ENCODE measurements at regions not wholly inside any gene's neighbourhood (a gene's known extent, or its start where the extent isn't known, plus 50 kb on each side); places are given as distances from the start of the nearest gene placed in this dataset.

- no peak for TF ChIP-seq POLR2A (IDR thresholded peaks at IDR 0.05; ENCODE audit: low read depth, low read length)
- no peak for TF ChIP-seq PAX5 (IDR thresholded peaks at IDR 0.05; ENCODE audit: insufficient read depth, low read length, severe bottlenecking)
- no peak for TF ChIP-seq TAF1 (IDR thresholded peaks at IDR 0.05; ENCODE audit: low read depth, low read length)
- TF ChIP-seq SPI1 (IDR thresholded peaks at IDR 0.05; ENCODE audit: low read depth, low read length) = no peak
- TF ChIP-seq POLR2AphosphoS5 (IDR thresholded peaks at IDR 0.05; ENCODE audit: low read depth, low read length) = no peak
- no peak for TF ChIP-seq POU2F2 (IDR thresholded peaks at IDR 0.05; ENCODE audit: low read depth, low read length)
- DNase-seq (ENCODE audit: insufficient read length, low spot score) = no peak
- no peak for FAIRE-seq
These were observed 214.3 kb downstream of the DLL1 start for GRCh38 chr6:170076466-170077165.

- no peak for FAIRE-seq
- no peak for DNase-seq (ENCODE audit: insufficient read length, low spot score)
- TF ChIP-seq PAX5 (IDR thresholded peaks at IDR 0.05; ENCODE audit: insufficient read depth, low read length, severe bottlenecking) (no peak), POU2F2 (IDR thresholded peaks at IDR 0.05; ENCODE audit: low read depth, low read length) (no peak), POLR2A (IDR thresholded peaks at IDR 0.05; ENCODE audit: low read depth, low read length) (no peak), POLR2AphosphoS5 (IDR thresholded peaks at IDR 0.05; ENCODE audit: low read depth, low read length) (no peak), SPI1 (IDR thresholded peaks at IDR 0.05; ENCODE audit: low read depth, low read length) (no peak), TAF1 (IDR thresholded peaks at IDR 0.05; ENCODE audit: low read depth, low read length) (no peak)
These were observed 215.1 kb downstream of the DLL1 start for GRCh38 chr6:170075659-170076223.

DNA sequence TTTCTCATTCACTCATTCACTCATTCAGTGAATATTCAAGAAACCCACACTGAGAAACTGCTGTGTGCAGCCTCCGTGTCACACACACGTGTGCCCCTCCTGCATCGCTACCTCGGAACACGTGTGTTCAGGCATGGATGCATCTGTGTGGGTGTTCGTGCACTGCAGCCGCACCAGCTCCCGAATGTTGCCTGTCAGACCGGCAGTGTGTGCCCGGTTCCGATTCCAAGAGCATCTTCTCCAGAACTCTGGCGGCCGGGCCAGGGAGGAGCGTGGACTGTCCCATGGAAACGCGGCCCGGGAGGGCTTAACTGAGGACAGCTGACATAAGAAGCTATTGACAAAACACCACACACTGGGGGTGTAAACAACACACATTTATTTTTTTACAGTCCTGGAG, 216.0 kb downstream of the DLL1 start:
- FAIRE-seq (no peak), DNase-seq (ENCODE audit: insufficient read length, low spot score) (no peak)
- TF ChIP-seq POLR2AphosphoS5 (IDR thresholded peaks at IDR 0.05; ENCODE audit: low read depth, low read length) (no peak), POU2F2 (IDR thresholded peaks at IDR 0.05; ENCODE audit: low read depth, low read length) (no peak), TAF1 (IDR thresholded peaks at IDR 0.05; ENCODE audit: low read depth, low read length) (no peak), SPI1 (IDR thresholded peaks at IDR 0.05; ENCODE audit: low read depth, low read length) (no peak)

- FAIRE-seq = no peak
- no peak for TF ChIP-seq PAX5 (IDR thresholded peaks at IDR 0.05; ENCODE audit: insufficient read depth, low read length, severe bottlenecking)
- no peak for TF ChIP-seq POLR2AphosphoS5 (IDR thresholded peaks at IDR 0.05; ENCODE audit: low read depth, low read length)
- no peak for TF ChIP-seq POU2F2 (IDR thresholded peaks at IDR 0.05; ENCODE audit: low read depth, low read length)
- TF ChIP-seq SPI1 (IDR thresholded peaks at IDR 0.05; ENCODE audit: low read depth, low read length) = no peak
- TF ChIP-seq POLR2A (IDR thresholded peaks at IDR 0.05; ENCODE audit: low read depth, low read length) = no peak
- no peak for TF ChIP-seq TAF1 (IDR thresholded peaks at IDR 0.05; ENCODE audit: low read depth, low read length)
- no peak for DNase-seq (ENCODE audit: insufficient read length, low spot score)
These were observed 216.4 kb downstream of the DLL1 start for GRCh38 chr6:170074435-170074834.

- FAIRE-seq = no peak
- TF ChIP-seq POLR2AphosphoS5 (IDR thresholded peaks at IDR 0.05; ENCODE audit: low read depth, low read length) = no peak
- TF ChIP-seq PAX5 (IDR thresholded peaks at IDR 0.05; ENCODE audit: insufficient read depth, low read length, severe bottlenecking) = no peak
- no peak for TF ChIP-seq POU2F2 (IDR thresholded peaks at IDR 0.05; ENCODE audit: low read depth, low read length)
- TF ChIP-seq TAF1 (IDR thresholded peaks at IDR 0.05; ENCODE audit: low read depth, low read length) = no peak
- no peak for TF ChIP-seq SPI1 (IDR thresholded peaks at IDR 0.05; ENCODE audit: low read depth, low read length)
- TF ChIP-seq POLR2A (IDR thresholded peaks at IDR 0.05; ENCODE audit: low read depth, low read length) = no peak
- DNase-seq (ENCODE audit: insufficient read length, low spot score) = no peak
These were observed 217.0 kb downstream of the DLL1 start for GRCh38 chr6:170073846-170074245.

- FAIRE-seq = no peak
These were observed 218.6 kb downstream of the DLL1 start for GRCh38 chr6:170072246-170072645.

GRCh38 chr6:170069611-170070010, 221.3 kb downstream of the DLL1 start:
- no peak for TF ChIP-seq SPI1 (IDR thresholded peaks at IDR 0.05; ENCODE audit: low read depth, low read length)
- no peak for TF ChIP-seq POLR2A (IDR thresholded peaks at IDR 0.05; ENCODE audit: low read depth, low read length)
- TF ChIP-seq POLR2AphosphoS5 (IDR thresholded peaks at IDR 0.05; ENCODE audit: low read depth, low read length) = no peak
- FAIRE-seq (no peak), DNase-seq (ENCODE audit: insufficient read length, low spot score) (no peak)

More at GRCh38 chr6:170072246-170072645, 218.6 kb downstream of the DLL1 start:
- TF ChIP-seq POLR2AphosphoS5 (IDR thresholded peaks at IDR 0.05; ENCODE audit: low read depth, low read length) = no peak
- no peak for DNase-seq (ENCODE audit: insufficient read length, low spot score)

- TF ChIP-seq POLR2A (IDR thresholded peaks at IDR 0.05; ENCODE audit: low read depth, low read length) = no peak
- no peak for TF ChIP-seq SPI1 (IDR thresholded peaks at IDR 0.05; ENCODE audit: low read depth, low read length)
- no peak for TF ChIP-seq POU2F2 (IDR thresholded peaks at IDR 0.05; ENCODE audit: low read depth, low read length)
- TF ChIP-seq POLR2AphosphoS5 (IDR thresholded peaks at IDR 0.05; ENCODE audit: low read depth, low read length) = no peak
- TF ChIP-seq TAF1 (IDR thresholded peaks at IDR 0.05; ENCODE audit: low read depth, low read length) = no peak
- TF ChIP-seq PAX5 (IDR thresholded peaks at IDR 0.05; ENCODE audit: insufficient read depth, low read length, severe bottlenecking) = no peak
- FAIRE-seq = no peak
- DNase-seq (ENCODE audit: insufficient read length, low spot score) = no peak
These were observed 222.4 kb downstream of the DLL1 start for GRCh38 chr6:170068496-170068895.

DNA sequence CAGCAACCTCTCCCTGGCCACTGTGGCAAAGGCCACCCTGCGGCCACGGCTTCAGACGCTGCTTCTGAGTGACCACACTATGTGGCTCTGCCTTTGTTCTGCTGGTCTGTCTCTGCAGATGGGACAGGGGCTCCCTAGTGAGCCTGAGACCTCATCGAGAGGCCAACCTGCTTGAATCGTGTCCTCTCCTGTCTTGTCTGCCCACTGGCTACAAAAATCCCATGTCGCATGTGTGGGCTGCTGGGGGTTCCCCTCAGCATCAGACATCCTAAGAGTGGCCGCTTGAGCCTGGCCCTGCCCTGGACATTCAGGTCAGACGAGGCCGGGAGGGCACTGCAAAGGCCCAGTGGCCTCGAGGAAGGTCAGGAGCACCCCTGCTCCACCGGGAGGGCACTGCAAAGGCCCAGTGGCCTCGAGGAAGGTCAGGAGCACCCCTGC, 222.9 kb downstream of the DLL1 start:
- TF ChIP-seq POLR2AphosphoS5 (IDR thresholded peaks at IDR 0.05; ENCODE audit: low read depth, low read length) = no peak
- no peak for TF ChIP-seq TAF1 (IDR thresholded peaks at IDR 0.05; ENCODE audit: low read depth, low read length)
- TF ChIP-seq POLR2A (IDR thresholded peaks at IDR 0.05; ENCODE audit: low read depth, low read length) = no peak
- no peak for TF ChIP-seq POU2F2 (IDR thresholded peaks at IDR 0.05; ENCODE audit: low read depth, low read length)
- TF ChIP-seq PAX5 (IDR thresholded peaks at IDR 0.05; ENCODE audit: insufficient read depth, low read length, severe bottlenecking) = no peak
- no peak for TF ChIP-seq SPI1 (IDR thresholded peaks at IDR 0.05; ENCODE audit: low read depth, low read length)
- DNase-seq (ENCODE audit: insufficient read length, low spot score) (no peak), FAIRE-seq (no peak)

GRCh38 chr6:170067181-170067641, 223.7 kb downstream of the DLL1 start:
- FAIRE-seq = no peak
- TF ChIP-seq POU2F2 (IDR thresholded peaks at IDR 0.05; ENCODE audit: low read depth, low read length) = no peak
- no peak for TF ChIP-seq PAX5 (IDR thresholded peaks at IDR 0.05; ENCODE audit: insufficient read depth, low read length, severe bottlenecking)
- no peak for TF ChIP-seq POLR2A (IDR thresholded peaks at IDR 0.05; ENCODE audit: low read depth, low read length)
- TF ChIP-seq TAF1 (IDR thresholded peaks at IDR 0.05; ENCODE audit: low read depth, low read length) = no peak
- TF ChIP-seq SPI1 (IDR thresholded peaks at IDR 0.05; ENCODE audit: low read depth, low read length) = no peak
- no peak for TF ChIP-seq POLR2AphosphoS5 (IDR thresholded peaks at IDR 0.05; ENCODE audit: low read depth, low read length)
- no peak for DNase-seq (ENCODE audit: insufficient read length, low spot score)
